HCT116 (cell line): ENCODE measurements at regions not wholly inside any gene's neighbourhood (a gene's known extent, or its start where the extent isn't known, plus 50 kb on each side); places are given as distances from the start of the nearest gene placed in this dataset.

Experiments
- ATAC-seq: fragments of 200-7000 bp; cut with Tn5 transposase; 2 replicates; pipeline ENCODE4 v1.9.1; 2020; ENCODE audit warnings: mild to moderate bottlenecking, moderate library complexity
- BruUV-seq: library from RNA; stranded (reverse); fragments of 400-500 nt; replicated peaks from 2 replicates; lab custom pipeline; 2021; lab: Mats Ljungman, UMichigan
- CTCF ChIA-PET: fragments of 300-600 bp; sonication (Branson Sonifier 250); formaldehyde crosslinking; loops from one replicate; lab custom pipeline; 2021; ENCODE audit warnings: antibody characterized with exemption; lab: Charles Lee
- POLR2A ChIA-PET: fragments of 300-600, 350-600 bp; sonication (Branson Sonifier 250); formaldehyde crosslinking; loops from one replicate; lab custom pipeline; 2021; ENCODE audit warnings: antibody characterized with exemption; lab: Charles Lee
- RAD21 ChIA-PET, 2 experiments: fragments of 300-600 bp; sonication (Branson Sonifier 250); formaldehyde crosslinking; loops; one replicate each; lab custom pipeline; 2023; ENCODE audit warnings: low total read pairs in 2 of 2; ENCODE audit not compliant: uncharacterized antibody in 2 of 2, unreplicated experiment in 2 of 2, low non-redundant PET in 1 of 2; lab: Charles Lee
- DNase-seq: peaks from one replicate; pipeline ENCODE4 v3.0.0-alpha.2; 2010; ENCODE audit warnings: low read depth, low spot score
- H2AFZ ChIP-seq: fragments of 200-600 bp; shearing (Covaris generic), sonication (generic); 2 replicates; pipeline ENCODE4 v1.6.1; 2017; ENCODE audit warnings: low read depth, mixed run types, mixed read lengths, antibody characterized with exemption, low read length; ENCODE audit not compliant: poor library complexity, severe bottlenecking
- H3K27ac ChIP-seq: 2 replicates; pipeline ENCODE4 v1.5.1; 2012; ENCODE audit warnings: low read depth, low read length
- H3K27me3 ChIP-seq: fragments of 200-600 bp; sonication (generic); 2 replicates; pipeline ENCODE4 v1.6.1; 2016; ENCODE audit warnings: mixed run types, low read length, mixed read lengths; ENCODE audit not compliant: insufficient read depth
- H3K36me3 ChIP-seq, 2 experiments: fragments of 200-500 bp in 1 of 2; fragments of 200-600 bp in 1 of 2; sonication (Bioruptor generic) in 1 of 2; sonication (generic) in 1 of 2; 2 replicates each; pipeline versions ENCODE4 v1.5.1 to v1.6.1; 2014 to 2016; ENCODE audit warnings: low read length in 2 of 2, inconsistent platforms in 1 of 2, mixed read lengths in 1 of 2, mixed run types in 1 of 2; ENCODE audit not compliant: insufficient read depth in 2 of 2, control insufficient read depth in 1 of 2
- H3K4me1 ChIP-seq, 2 experiments: fragments of 200-600 bp in 1 of 2; sonication (generic) in 1 of 2; 2 replicates each; pipeline versions ENCODE4 v1.5.1 to v1.6.1; 2012 to 2017; ENCODE audit warnings: low read length in 2 of 2, inconsistent platforms in 1 of 2, mild to moderate bottlenecking in 1 of 2, mixed read lengths in 1 of 2, mixed run types in 1 of 2, moderate library complexity in 1 of 2; ENCODE audit not compliant: insufficient read depth in 2 of 2, control insufficient read depth in 1 of 2
- H3K4me2 ChIP-seq: fragments of 200-600 bp; sonication (generic); 2 replicates; pipeline ENCODE4 v1.6.1; 2017; ENCODE audit warnings: mixed run types, low read length, mixed read lengths
- H3K4me3 ChIP-seq, 2 experiments: fragments of 200-600 bp in 1 of 2; sonication (generic) in 1 of 2; replicated peaks in 1 of 2; 2 replicates each; pipeline ENCODE4 v1.5.1; 2011 to 2016; ENCODE audit warnings: low read length in 2 of 2, control low read depth in 1 of 2, low read depth in 1 of 2, mild to moderate bottlenecking in 1 of 2, mixed read lengths in 1 of 2, mixed run types in 1 of 2
- H3K79me2 ChIP-seq: fragments of 200-600 bp; sonication (generic); 2 replicates; pipeline ENCODE4 v1.6.1; 2017; ENCODE audit warnings: mild to moderate bottlenecking, mixed run types, low read length, moderate library complexity, mixed read lengths; ENCODE audit not compliant: insufficient read depth
- H3K9ac ChIP-seq: fragments of 200-600 bp; sonication (generic); 2 replicates; pipeline ENCODE4 v1.6.1; 2016; ENCODE audit warnings: low read length, mixed read lengths
- H3K9me2 ChIP-seq: fragments of 200-600 bp; sonication (generic), shearing (Covaris generic); 2 replicates; pipeline ENCODE4 v1.6.1; 2017; ENCODE audit warnings: mixed run types, mild to moderate bottlenecking, moderate library complexity; ENCODE audit not compliant: insufficient read depth
- H3K9me3 ChIP-seq, 2 experiments: fragments of 200-500 bp in 1 of 2; fragments of 200-600 bp in 1 of 2; sonication (Bioruptor generic) in 1 of 2; sonication (generic) in 1 of 2; 2 replicates each; pipeline ENCODE4 v1.6.1; 2014 to 2017; ENCODE audit warnings: low read length in 2 of 2, mixed read lengths in 2 of 2, inconsistent platforms in 1 of 2, low read depth in 1 of 2, mild to moderate bottlenecking in 1 of 2, mixed run types in 1 of 2, moderate library complexity in 1 of 2; ENCODE audit not compliant: control insufficient read depth in 1 of 2, insufficient read depth in 1 of 2
- H4K20me1 ChIP-seq: fragments of 200-600 bp; sonication (generic), shearing (Covaris generic); 2 replicates; pipeline ENCODE4 v1.6.1; 2017; ENCODE audit warnings: mixed run types, mild to moderate bottlenecking, moderate library complexity; ENCODE audit not compliant: insufficient read depth
- CBX3 ChIP-seq: IDR thresholded peaks from 2 replicates; pipeline ENCODE4 v1.6.1; 2012; ENCODE audit warnings: low read depth
- FOSL1 ChIP-seq: IDR thresholded peaks from 2 replicates; pipeline ENCODE4 v1.6.1; 2012; ENCODE audit warnings: low read depth
- POLR2AphosphoS5 ChIP-seq: IDR thresholded peaks from 2 replicates; pipeline ENCODE4 v1.6.1; 2011; ENCODE audit warnings: mild to moderate bottlenecking, low read depth, low read length, moderate library complexity
- RAD21 ChIP-seq: IDR thresholded peaks from 2 replicates; pipeline ENCODE4 v1.6.1; 2012; ENCODE audit warnings: low read depth, mild to moderate bottlenecking
- REST ChIP-seq: IDR thresholded peaks from 2 replicates; pipeline ENCODE4 v1.6.1; 2012; ENCODE audit warnings: low read depth
- ZBTB33 ChIP-seq: IDR thresholded peaks from 2 replicates; pipeline ENCODE4 v1.6.1; 2011; ENCODE audit warnings: mild to moderate bottlenecking, low read length, moderate library complexity; ENCODE audit not compliant: insufficient replicate concordance; ENCODE audit errors: extremely low read depth
- intact Hi-C: fragments of 100-400 bp; cut with micrococcal nuclease; formaldehyde crosslinking; loops from 2 replicates; pipeline ENCODE4 v1.10.0; 2022

GRCh38 chr6:1481286-1481685, 91.9 kb downstream of the FOXF2 start (continued):
- TF ChIP-seq REST (no peak), RAD21 (no peak)

- Histone ChIP-seq H4K20me1 (no peaks in the 10 kb centered on the region), H3K27me3 (no peaks in the 10 kb centered on the region), H3K4me3 (no peak overlapping the region), H3K27ac (no peak overlapping the region), H3K9me2 (no peaks in the 10 kb centered on the region), H3K79me2 (no peaks in the 10 kb centered on the region), H3K9me3 (no peaks in the 10 kb centered on the region), H3K9ac (no peak overlapping the region), H3K4me2 (peak overlapping the region; percentile 11; the same call in 1 of the 2 replicates), H3K36me3 (no peaks in the 10 kb centered on the region), H3K4me1 (peaks cover 9 to 56% of the 10 kb centered on the region in 2 experiments; a peak in 3 of 4 replicates), H2AFZ (no peak overlapping the region)
- CTCF ChIA-PET: no interaction called here
- ATAC-seq (0 out of 2 replicates have a peak, but pooled peaks have one; percentile 23), DNase-seq (peak; percentile 19)
- RAD21 ChIA-PET: interaction anchor here in 1 of 2 experiments (0.6 kb wide), 1 partner anchor 59 kb away, joined by 3 read pairs; no protein-coding TSS in a partner anchor
- TF ChIP-seq ZBTB33 (no peak), POLR2AphosphoS5 (no peak), FOSL1 (peak; percentile 46; the same call in 1 of the 2 replicates), CBX3 (peak; percentile 11; the same call in 1 of the 2 replicates)
- POLR2A ChIA-PET: no interaction called here
- intact Hi-C loops: no loop called here
- no TSS peak for BruUV-seq
Measured at GRCh38 chr6:1482381-1483166, 93.2 kb downstream of the FOXF2 start.
